Suprapubic skin (tissue), 4 donors: ENCODE measurements at regions not wholly inside any gene's neighbourhood (a gene's known extent, or its start where the extent isn't known, plus 50 kb on each side); places are given as distances from the start of the nearest gene placed in this dataset.

Source experiments
- DNase-seq, 2 donors: peaks; one replicate each; pipeline ENCODE4 v3.0.0-alpha.2; 2019; ENCODE audit warnings: low spot score in 2 of 2
- H3K27ac ChIP-seq: fragments of 200-600 bp; sonication (generic); one replicate; pipeline ENCODE4 v1.5.1; 2019
- H3K27me3 ChIP-seq: fragments of 200-600 bp; sonication (generic); one replicate; pipeline ENCODE4 v1.5.1; 2019
- H3K36me3 ChIP-seq: fragments of 200-600 bp; sonication (generic); one replicate; pipeline ENCODE4 v1.5.1; 2019
- H3K4me1 ChIP-seq: fragments of 200-600 bp; sonication (generic); one replicate; pipeline ENCODE4 v1.5.1; 2019
- H3K4me3 ChIP-seq: fragments of 200-600 bp; sonication (generic); one replicate; pipeline ENCODE4 v1.5.1; 2019; ENCODE audit warnings: mild to moderate bottlenecking
- H3K9me3 ChIP-seq: fragments of 200-600 bp; sonication (generic); one replicate; pipeline ENCODE4 v1.5.1; 2019
- EP300 ChIP-seq: sonication (generic); formaldehyde crosslinking; IDR thresholded peaks from one replicate; pipeline ENCODE4 v1.6.1; 2017; ENCODE audit warnings: antibody characterized with exemption
- POLR2A ChIP-seq, 2 donors: fragments of 450-650 bp; IDR thresholded peaks; one replicate each; pipeline ENCODE4 v1.6.1; 2017; ENCODE audit warnings: antibody characterized with exemption in 2 of 2, mild to moderate bottlenecking in 2 of 2, moderate library complexity in 2 of 2
- POLR2AphosphoS5 ChIP-seq, 3 donors: sonication (generic); formaldehyde crosslinking; IDR thresholded peaks; one replicate each; pipeline ENCODE4 v1.6.1; 2017; ENCODE audit warnings: antibody characterized with exemption in 3 of 3
- WGBS: methylation state at CpG from one replicate; pipeline ENCODE4 v1.1.5; 2018; 5-methylcytosine and 5-hydroxymethylcytosine counted together
- TF ChIP-seq, protein P1 (sequence below), 2 donors: fragments of 200-600 bp in 1 of 2; fragments of 450-650 bp in 1 of 2; sonication (generic) in 1 of 2; IDR thresholded peaks; one replicate each; pipeline ENCODE4 v1.5.1; 2016 to 2019; ENCODE audit warnings: antibody characterized with exemption in 2 of 2, mild to moderate bottlenecking in 1 of 2, moderate library complexity in 1 of 2

DNA sequence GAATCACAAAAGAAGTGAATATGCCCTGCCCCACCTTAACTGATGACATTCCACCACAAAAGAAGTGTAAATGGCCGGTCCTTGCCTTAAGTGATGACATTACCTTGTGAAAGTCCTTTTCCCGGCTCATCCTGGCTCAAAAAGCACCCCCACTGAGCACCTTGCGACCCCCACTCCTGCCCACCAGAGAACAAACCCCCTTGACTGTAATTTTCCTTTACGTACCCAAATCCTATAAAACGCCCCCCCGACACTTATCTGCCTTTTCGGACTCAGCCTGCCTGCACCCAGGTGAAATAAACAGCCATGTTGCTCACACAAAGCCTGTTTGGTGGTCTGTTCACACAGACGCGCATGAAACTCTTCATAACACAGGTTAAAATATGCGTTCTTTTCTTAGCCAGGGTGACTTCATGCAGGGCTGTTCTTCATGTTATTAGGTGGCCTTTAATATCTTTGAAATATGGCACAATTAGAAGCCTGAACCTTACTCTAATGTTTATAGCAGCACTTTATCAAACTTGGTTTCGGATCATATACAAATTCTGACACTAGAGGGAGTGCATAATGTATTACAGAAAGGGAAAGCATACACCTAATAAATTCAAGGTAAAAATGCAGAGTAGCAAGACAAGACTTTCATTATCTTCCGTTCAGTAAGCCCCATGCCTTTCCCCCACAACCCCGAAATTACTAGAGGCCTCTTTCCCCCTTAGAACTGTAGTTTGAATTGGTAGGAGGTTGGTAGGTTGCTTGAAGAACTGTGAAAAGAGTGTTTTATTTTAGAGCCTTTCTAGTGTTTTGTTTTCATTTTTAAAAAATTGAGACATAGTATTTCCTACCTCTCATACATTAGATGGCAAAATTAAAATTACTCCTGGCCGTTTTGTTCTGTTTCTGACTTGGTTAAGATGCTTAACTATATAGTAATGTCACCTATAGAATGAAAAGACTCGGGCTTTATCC is 117.9 kb downstream of the NPY start:
- no peaks in the 10 kb centered on the region for H3K36me3 ChIP-seq
- no peaks in the 10 kb centered on the region for H3K27me3 ChIP-seq
- no peak overlapping the region for H3K4me3 ChIP-seq
- H3K27ac ChIP-seq: no peak overlapping the region
- DNase-seq: no peak
- 42% methylated on average over 15 of the region's 15 CpGs for WGBS
- H3K9me3 ChIP-seq: no peaks in the 10 kb centered on the region
- TF ChIP-seq, protein P1, sequence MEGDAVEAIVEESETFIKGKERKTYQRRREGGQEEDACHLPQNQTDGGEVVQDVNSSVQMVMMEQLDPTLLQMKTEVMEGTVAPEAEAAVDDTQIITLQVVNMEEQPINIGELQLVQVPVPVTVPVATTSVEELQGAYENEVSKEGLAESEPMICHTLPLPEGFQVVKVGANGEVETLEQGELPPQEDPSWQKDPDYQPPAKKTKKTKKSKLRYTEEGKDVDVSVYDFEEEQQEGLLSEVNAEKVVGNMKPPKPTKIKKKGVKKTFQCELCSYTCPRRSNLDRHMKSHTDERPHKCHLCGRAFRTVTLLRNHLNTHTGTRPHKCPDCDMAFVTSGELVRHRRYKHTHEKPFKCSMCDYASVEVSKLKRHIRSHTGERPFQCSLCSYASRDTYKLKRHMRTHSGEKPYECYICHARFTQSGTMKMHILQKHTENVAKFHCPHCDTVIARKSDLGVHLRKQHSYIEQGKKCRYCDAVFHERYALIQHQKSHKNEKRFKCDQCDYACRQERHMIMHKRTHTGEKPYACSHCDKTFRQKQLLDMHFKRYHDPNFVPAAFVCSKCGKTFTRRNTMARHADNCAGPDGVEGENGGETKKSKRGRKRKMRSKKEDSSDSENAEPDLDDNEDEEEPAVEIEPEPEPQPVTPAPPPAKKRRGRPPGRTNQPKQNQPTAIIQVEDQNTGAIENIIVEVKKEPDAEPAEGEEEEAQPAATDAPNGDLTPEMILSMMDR (IDR thresholded peaks at IDR 0.05): peak in 1 of 2 donors; percentile 21
- TF ChIP-seq POLR2AphosphoS5 (IDR thresholded peaks at IDR 0.05): no peak
- no peaks in the 10 kb centered on the region for H3K4me1 ChIP-seq

DNA sequence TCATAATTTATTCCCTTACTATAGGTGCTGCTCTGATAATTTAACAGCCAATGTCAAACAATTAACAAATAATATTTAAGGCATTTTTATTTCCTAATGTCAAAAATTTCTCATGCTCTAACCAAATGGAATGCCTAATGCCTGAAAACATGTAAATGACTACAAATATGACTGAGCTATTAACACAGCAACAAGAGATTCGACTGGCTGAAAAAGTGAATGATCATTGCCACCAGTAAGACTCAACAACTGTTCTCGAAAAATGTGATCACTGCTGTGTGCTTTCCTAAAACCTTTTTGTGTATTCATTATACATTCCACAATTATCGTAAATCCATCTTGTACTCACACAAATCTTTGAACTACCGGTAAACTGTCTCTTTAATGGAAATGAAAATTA is 118.7 kb downstream of the NPY start:
- Histone ChIP-seq H3K9me3 (no peaks in the 10 kb centered on the region), H3K27me3 (no peaks in the 10 kb centered on the region), H3K27ac (no peak overlapping the region), H3K4me1 (no peaks in the 10 kb centered on the region), H3K4me3 (no peak overlapping the region), H3K36me3 (no peaks in the 10 kb centered on the region)
- no peak for DNase-seq
- WGBS: 82% methylated on average over 4 of the region's 4 CpGs
- no peak for TF ChIP-seq POLR2A (IDR thresholded peaks at IDR 0.05)
- no peak for TF ChIP-seq EP300
- TF ChIP-seq, protein P1 (IDR thresholded peaks at IDR 0.05): no peak
- no peak for TF ChIP-seq POLR2AphosphoS5 (IDR thresholded peaks at IDR 0.05)

DNA sequence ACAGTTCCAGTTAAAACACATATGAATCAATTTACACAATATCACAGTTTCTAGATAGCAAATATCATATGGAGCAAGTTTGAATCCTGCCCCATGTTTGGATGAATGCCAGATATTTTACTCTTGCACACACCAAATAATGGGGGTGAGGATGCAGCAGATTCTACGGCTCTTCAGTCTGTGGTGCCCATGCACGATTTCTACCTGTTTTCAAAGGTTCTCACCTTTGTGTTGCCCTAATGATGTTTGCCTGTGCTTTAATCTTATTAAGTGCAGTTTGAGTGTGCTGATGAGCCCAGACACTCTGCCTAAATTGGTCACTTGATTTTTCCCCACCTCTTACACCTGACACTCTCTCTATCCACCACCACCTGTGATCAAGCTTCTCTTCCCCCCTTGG is 119.6 kb downstream of the NPY start:
- H3K27me3 ChIP-seq: no peaks in the 10 kb centered on the region
- H3K4me1 ChIP-seq: no peaks in the 10 kb centered on the region
- H3K4me3 ChIP-seq: no peak overlapping the region
- H3K9me3 ChIP-seq: no peaks in the 10 kb centered on the region
- no peak overlapping the region for H3K27ac ChIP-seq
- TF ChIP-seq EP300: no peak
- TF ChIP-seq POLR2AphosphoS5 (IDR thresholded peaks at IDR 0.05): no peak
- TF ChIP-seq, protein P1 (IDR thresholded peaks at IDR 0.05): no peak
- TF ChIP-seq POLR2A (IDR thresholded peaks at IDR 0.05): no peak
- DNase-seq: no peak
- WGBS: 89% methylated on average over 2 of the region's 2 CpGs
- no peaks in the 10 kb centered on the region for H3K36me3 ChIP-seq

DNA sequence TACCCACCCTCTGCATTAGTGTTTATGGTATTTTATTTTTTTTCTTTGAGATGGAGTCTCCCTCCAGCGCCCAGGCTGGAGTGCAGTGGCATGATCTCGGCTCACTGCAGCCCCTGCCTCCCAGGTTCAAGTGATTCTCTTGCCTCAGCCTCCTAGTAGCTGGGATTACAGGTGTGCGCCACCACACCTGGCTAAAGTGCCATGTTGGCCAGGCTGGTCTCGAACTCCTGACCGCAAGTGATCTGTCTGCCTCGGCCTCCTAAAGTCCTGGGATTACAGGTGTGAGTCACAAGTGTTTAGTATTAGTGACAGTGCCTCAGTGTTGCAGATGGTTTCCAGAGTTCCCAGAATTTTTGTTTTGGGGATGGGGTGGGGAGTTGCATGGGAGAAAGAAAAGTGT is 120.3 kb downstream of the NPY start:
- no peaks in the 10 kb centered on the region for H3K36me3 ChIP-seq
- H3K4me1 ChIP-seq: no peaks in the 10 kb centered on the region
- DNase-seq: no peak
- no peaks in the 10 kb centered on the region for H3K27me3 ChIP-seq
- H3K27ac ChIP-seq: no peak overlapping the region
- no peak for TF ChIP-seq POLR2AphosphoS5 (IDR thresholded peaks at IDR 0.05)
- TF ChIP-seq POLR2A (IDR thresholded peaks at IDR 0.05): no peak
- no peak for TF ChIP-seq EP300
- TF ChIP-seq, protein P1 (IDR thresholded peaks at IDR 0.05): no peak
- no peak overlapping the region for H3K4me3 ChIP-seq
- no peaks in the 10 kb centered on the region for H3K9me3 ChIP-seq
- 87% methylated on average over 5 of the region's 6 CpGs for WGBS

DNA sequence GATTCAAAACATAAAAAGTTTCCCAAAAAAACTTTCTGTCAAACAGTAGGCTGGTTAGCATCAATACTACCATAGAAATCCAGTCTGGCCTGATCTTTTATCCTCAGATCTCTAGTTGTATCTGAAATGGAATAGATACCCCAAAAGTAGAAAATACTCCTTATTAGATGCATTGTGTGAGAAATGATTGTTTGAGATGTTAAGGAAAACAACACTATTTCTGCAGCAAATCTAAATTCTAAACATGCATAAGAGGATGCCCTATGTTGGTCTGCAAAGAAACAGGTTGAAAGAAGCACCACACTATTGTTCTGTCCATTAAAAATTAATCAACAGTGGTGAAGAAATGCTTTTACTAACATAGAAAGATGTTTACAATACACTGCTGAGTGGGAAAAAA is 121.0 kb downstream of the NPY start:
- no peaks in the 10 kb centered on the region for H3K9me3 ChIP-seq
- TF ChIP-seq EP300: no peak
- TF ChIP-seq POLR2AphosphoS5 (IDR thresholded peaks at IDR 0.05): no peak
- TF ChIP-seq, protein P1 (IDR thresholded peaks at IDR 0.05): no peak
- TF ChIP-seq POLR2A (IDR thresholded peaks at IDR 0.05): no peak
- no peak for DNase-seq
- H3K36me3 ChIP-seq: no peaks in the 10 kb centered on the region
- no peaks in the 10 kb centered on the region for H3K4me1 ChIP-seq
- no peak overlapping the region for H3K27ac ChIP-seq
- no peaks in the 10 kb centered on the region for H3K27me3 ChIP-seq
- H3K4me3 ChIP-seq: no peak overlapping the region
